NCI-H1417 treated with DMSO at 0.1 percent for 48 hours (cell line): ENCODE measurements at regions not wholly inside any gene's neighbourhood (a gene's known extent, or its start where the extent isn't known, plus 50 kb on each side); places are given as distances from the start of the nearest gene placed in this dataset.

Experiments
- DNase-seq: peaks from one replicate; lab custom pipeline; 2025; lab: John Stamatoyannopoulos, UW

DNA sequence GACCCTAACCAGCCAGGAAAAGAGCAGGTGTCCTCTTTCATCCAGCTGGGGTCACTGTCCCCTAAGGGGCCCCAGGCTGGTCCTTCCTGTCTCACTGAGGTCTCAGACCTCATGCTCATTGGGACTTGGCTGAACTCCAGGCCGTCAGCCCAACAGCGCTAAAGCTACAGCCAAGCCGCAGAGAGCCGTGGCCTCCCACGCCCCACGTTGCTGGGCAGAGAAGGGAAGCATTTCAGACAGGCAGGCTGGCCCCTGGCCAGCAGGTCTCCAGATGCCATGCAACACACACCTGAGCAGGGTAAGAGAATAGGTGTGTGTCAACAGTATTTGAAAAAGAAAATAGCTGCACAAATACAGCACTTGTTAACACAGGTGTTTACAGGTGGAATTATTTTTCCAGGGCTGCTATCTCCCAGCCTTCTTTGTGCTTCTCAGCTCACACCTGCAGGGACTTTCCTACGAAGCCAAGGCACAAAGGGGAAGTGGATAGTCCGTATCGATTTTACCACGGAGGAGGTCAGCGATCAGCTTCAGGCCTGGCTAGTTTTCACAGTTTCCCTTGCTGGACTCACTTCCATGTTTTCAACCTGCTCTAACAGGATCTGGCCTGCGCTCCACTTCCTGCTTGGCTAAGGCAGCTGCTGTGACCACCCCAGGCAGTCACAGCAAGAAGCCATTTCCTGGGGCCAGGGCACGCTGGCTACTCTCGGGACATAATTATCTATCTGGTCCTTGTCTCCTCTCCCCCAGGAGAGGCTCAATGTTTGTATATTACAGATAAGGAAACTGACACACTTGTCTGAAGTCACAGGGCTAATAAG lies 156.1 kb upstream of the ID2 start:
- peak; percentile 85 for DNase-seq

DNA sequence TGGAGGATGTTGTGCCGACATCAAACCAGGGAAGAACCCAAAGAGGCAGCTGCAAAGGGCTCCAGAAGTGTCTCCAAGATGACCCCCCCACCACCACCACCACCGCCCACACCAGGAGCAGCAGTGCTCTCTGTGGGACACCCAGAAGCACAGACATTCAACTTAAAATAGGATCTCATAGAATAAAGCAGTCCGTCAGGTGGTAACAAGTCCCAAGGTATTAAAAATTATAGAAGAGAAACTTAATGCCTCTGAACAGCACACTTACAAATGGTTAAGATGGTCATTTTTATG lies 155.5 kb upstream of the ID2 start:
- no peak for DNase-seq

DNA sequence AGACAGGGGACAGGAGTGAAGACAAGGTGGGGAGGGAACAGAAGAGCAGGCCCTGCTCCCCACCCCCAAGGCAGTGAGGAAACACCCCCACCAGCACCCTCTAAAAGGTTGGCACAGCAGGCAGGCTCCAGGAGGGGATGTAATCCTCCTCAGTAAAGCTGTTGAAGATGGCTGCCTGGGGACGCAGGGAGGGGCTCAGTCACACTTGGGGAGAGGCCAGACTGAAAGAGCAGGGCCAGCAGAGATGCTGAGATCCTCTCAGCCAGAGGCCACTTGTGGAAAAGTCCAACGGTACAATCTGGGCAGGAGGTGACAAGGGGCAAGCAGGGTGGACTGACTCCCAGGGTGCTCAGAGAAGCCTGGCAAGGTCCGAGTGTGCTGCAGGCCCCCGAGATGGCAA lies 154.8 kb upstream of the ID2 start:
- no peak for DNase-seq

DNA sequence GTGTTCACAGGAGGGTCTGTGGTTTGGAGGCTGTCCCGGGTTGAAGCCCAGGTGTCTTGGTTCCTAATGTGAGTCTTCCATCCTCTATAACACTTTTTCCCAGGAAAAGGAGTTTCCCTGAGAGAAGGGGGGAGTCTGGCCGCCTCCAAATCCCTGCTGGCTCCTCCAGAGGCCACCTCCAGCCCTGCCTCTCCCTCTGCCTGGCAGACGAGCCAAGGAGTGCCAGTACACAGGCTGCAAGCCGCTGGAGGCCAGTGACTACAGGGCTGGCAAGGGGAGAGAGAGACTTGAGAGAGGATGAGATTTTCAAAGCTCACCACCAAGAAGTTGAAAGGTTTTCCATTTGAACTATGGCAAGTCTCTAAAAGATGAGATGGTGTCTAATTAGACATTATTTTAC lies 154.2 kb upstream of the ID2 start:
- no peak for DNase-seq

DNA sequence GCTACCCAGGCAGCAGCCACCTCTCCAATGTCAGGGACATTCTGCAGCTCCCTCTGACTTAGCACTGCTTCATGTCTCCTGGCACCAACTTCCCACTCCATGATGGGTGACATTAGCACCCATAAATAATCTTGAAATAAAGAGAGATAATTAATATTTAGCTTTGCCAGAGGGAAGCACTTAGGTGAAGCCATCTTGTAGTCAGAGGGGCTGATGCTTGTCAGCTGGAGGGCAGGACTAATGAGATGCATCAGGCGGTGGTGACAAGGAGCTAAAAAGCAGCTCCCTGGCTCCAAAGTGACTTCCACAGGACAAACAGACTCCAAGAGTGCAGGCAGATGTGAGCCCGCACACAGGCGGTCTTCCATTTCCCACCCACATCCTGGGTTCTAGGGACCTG lies 153.0 kb upstream of the ID2 start:
- DNase-seq = no peak

DNA sequence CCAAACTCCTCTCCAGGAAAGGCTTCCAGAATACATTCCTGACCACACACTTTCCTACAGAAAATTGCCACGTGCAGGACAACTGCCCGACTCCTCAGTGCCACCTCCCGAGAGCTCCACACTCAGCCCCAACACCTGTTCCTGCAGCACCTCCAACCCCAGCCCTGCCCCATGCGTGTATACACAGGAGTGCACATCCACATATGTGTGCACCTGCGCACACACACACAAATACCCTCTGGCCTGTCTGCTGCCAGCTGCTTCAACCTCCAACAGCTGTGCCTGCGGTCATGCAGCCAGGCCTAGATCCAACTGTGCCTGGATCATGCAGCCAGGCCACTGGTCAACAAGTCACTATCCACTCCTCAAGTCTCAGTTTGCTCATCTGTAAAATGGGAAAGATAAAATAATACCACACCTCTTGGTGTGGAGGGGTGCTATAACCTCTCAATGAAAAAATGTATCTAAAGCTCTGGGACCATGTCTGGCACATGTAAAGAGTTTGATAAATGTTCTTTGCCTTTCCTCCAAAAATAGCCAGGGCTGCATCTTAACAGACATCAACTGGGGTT lies 152.1 kb upstream of the ID2 start:
- no peak for DNase-seq

DNA sequence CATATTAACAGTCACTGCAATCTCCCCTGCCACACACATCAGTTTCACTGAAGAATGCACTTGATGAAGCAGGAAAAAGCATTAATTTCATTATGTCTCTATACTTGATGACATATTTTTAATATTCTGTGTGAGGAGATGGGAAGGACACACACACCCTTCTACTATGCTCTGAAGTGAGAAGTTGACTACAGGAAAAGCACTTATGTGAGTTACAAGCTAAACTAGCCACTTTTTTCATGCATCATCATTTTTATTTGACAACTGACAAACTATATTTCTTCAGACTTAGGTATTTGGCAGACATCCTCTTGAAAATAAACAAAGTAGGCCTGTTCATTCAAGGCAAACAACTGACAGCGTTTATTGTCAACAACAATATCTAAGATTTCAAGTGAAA lies 150.4 kb upstream of the ID2 start:
- no peak for DNase-seq

DNA sequence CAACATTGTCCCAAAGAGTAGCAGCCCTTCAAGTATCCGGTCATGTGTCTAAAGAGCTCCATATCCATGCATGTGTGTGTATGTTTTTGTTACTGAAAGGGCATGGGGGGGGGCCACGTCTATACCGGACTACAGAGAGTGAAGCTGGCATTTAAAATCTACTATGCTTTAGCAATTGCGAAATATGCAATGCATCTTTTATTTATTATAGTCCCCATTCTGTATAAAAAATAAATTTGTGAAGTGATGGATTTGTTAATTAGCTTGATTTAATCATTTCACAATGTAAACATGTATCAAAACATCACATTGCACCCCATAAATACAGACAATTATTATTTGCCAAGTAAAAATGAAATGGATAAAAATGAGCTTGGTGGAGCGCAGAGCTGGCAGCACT lies 149.4 kb upstream of the ID2 start:
- DNase-seq = no peak

DNA sequence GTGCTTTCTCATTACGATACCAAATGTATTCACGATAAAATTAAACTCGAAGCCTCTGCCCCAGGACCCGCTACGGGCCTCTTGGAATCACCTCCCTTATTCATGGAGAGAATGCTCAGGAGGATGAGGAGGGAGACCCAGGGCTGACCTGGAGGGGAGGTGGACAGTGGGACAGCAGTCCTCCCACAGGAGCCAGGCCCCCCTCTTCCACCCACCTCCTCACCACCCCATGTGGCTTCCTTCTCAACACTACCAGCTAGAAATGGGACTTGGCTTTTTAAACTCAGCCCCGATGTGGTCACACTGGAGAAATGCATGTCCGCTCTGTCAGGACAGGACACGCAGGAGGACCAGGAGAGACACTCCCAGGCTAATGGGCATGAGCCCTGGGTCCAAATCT lies 147.9 kb upstream of the ID2 start:
- DNase-seq = no peak

DNA sequence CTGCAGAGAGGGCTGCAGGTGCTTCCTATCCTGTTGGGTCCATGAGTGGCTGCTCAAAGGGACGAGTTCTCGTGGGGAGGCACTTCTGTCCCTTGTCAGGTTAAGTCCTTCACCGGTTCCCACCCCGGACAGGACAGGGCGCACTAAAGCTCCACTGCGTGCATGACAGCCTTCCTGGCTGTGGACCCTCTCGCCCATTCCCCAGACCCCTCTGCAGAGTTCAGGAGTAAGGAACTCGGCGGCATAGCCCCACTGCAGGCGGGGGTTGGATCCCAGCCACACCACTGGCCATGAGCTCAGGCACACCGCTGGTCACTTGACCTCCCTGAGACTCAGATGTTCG lies 147.5 kb upstream of the ID2 start:
- DNase-seq = no peak

DNA sequence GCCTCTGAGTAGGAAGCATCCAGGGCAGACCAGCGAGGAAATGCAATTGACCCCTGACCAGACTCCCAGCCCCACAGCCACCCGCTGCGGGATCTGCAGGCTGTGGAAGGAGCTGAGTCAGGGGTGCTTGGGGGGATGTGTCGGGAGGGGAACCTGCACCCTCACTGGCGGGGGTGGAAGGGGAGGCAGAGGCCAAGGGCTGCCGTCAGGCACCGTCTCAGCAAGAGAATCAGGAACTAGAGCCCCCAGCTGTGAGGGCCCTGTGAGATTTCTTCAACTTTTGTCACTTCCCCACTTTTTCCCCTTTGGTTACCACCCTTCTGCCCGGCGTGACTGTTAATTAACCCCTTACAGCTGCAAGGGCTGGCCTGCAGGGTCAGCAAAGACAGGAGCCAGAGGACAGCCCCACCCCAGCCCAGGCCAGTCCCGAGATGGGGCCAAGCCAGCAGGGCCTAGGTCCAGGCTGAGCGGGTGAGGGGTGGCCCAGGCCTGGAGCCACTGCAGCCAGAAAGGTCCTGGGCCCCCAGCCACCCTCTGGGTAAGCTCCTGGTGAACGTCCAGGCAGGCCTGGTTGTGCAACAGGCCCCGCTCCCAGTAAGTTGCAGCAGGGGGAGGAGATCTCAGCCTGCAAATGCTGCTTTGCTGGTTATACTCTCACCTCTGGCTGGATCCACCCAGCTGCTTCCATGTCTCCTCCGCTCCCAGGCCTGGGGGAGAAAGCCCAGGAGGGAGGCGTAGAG lies 147.0 kb upstream of the ID2 start:
- no peak for DNase-seq

DNA sequence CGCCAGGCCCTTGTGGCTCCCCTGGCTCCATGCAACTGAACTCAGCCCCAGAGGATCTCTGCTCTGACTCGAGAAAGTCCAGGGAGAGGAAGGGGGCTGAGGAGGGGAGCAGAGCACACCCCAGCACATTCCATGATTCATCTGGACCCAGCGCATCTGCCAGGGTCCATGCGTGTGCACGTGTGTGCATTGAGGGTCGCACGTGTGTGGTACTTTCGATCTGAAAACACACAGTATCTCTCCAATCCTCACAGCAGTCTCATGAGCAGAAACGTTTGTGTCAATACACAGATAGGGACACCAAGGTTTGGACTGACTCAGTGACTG lies 146.4 kb upstream of the ID2 start:
- no peak for DNase-seq

DNA sequence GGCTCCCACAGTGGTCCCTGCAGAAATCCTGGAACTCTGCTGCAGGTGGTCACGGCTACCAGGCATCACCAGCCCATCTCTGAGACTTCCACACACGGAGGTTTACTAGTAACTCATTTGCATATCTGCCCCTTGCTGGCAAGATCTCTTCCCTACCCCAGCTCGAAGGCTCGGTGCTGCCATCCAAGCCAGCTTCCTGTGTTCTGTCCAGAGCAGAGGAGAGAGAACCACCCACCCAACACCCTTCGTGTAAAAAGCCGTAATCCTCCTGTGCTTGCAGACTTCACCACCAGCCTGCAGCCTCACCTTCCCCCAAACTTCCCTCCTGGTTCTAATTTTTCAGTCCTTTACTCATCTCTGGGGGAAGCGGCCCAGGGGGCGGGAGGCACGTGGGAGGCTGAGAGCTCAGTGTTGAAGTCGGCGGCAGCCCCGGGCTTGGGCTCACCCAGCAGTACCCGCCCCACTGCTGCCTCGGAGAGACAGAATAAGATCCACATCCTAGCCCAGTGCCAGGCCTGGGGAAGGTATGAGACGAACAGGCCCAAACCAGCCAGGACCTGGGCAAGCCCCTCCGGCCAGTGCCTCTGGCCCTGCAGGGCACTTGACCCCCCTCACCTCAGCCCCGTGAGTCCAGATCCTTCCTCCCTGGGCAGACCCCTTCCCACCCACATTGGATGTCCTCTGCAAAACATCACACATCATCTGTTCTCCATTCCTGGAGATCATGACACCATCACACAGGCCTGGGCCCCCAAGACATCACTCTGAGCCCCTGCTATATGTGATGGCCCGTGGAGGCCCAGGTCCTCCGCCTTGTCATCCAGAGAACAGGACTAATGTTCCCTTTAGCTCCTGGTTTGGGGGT lies 145.8 kb upstream of the ID2 start:
- no peak for DNase-seq

DNA sequence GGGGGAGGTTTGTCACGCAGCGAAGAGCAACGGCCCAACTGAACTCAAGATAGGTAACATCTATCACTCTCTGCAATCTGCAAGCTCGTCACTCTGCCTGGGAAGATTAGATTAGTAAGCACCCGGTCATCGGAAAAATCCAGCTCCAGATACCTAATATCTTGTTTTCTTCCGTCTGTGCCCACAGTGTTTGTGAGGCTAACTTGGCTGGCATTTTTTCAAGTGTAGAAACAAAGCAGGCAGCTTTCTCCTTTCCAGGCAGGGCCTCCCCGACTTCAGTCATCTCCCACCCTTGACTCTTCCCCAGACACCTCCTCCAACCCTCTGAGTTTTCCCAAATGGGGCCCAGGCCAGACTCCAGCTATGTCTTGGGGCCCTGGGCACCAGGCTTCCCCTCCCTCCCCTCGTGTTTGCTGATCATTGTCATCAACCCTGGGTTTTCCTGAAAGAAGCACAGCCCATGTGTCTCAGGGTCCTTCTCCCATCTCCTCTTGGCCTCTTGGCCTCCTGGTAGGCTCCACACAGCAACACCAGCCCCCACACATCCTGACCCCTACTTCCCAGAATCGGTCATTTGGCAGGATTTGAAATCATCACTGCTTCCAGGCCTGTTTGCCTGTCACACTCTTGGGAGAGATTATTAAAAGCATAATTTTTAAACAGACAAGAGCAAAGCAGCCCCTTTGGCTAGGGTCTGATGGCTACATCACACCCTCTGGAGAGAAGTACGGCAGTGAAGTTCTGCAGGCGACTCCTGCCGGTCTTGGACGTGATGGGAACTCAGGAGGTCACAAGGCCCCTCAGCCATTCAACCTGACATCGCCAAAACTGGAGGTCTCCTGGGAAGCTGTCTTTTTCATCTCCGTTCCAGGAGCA lies 144.9 kb upstream of the ID2 start:
- no peak for DNase-seq

DNA sequence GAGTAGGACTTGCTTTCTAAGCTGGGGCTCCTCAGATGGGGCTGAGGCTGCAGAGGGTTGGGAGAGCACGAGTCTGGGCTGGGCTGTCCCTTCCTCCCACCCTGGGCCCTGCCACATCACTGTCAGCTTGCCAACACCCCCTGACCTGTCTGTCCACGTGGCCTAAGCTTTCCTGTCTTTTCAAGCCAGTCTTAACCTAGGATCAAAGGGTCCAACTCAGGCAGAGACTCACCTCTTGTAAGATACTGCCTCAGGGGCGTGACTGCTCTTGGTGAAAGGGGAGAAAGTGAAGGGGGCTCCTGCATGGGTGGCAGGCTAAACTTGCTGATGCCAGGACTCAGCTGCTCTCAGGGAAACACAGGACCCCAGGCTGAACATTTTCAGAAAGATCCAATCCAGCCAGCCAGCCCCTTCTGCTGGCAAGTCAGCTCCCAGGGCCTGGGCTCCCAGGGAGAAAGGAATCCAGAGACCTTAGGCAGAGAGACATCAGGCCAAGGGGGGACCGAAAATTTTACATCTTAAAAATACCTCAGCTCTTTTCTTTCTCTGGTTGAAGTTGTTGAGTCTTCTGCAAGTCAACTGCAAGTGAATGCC lies 144.2 kb upstream of the ID2 start:
- no peak for DNase-seq

DNA sequence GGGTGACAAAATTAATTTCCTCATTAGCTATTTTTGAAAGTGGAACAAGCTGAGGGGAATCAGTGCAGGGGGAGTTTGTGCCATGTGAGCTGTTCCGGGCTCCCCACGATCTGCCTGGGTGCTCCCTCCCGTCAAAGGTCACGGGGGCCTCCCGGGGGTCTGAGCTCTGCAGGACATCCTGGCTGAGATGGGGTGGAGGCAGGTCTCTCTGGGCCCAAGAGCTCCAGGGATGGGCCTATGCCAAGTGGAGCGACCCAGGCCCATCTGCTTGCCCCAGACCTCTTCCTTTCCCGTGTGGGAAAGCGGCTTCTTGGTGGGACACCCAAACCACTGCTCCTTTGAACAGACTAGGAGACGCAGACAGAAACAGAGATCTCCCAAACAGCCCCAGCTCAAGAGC lies 143.3 kb upstream of the ID2 start:
- DNase-seq = no peak

DNA sequence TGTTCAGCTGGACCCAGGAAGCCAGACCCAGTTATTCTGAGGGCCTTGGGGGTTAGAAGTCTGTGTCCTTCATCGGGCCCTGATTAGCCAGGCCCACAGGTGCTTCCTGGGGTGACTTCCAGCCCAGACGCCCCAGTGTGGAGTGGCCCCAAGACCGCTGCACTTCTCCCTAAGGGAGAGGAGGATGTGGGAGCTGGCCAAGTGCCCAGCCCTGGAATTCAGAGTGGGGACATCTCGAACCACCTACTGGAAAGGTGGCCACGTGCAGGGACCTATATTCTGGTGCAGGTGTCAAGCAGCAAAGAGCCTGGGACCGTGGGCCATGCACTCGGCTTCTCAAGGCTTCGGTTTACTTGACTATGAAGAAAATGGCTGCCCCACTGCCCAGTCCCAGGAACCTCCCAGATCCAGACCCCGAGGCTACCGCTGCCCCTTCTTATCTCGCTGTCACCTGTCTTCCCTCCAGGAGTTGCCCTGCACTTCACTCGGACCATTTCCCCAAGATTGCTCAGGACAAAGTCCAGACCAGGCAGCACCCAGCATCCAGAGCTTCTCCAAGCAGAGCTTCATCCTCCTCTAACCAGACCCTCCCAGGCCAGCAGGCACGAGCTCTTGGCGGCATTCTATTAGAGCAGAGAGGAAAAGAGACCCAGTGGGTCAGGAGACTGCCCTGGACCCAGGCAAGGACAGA lies 142.8 kb upstream of the ID2 start:
- DNase-seq = no peak

DNA sequence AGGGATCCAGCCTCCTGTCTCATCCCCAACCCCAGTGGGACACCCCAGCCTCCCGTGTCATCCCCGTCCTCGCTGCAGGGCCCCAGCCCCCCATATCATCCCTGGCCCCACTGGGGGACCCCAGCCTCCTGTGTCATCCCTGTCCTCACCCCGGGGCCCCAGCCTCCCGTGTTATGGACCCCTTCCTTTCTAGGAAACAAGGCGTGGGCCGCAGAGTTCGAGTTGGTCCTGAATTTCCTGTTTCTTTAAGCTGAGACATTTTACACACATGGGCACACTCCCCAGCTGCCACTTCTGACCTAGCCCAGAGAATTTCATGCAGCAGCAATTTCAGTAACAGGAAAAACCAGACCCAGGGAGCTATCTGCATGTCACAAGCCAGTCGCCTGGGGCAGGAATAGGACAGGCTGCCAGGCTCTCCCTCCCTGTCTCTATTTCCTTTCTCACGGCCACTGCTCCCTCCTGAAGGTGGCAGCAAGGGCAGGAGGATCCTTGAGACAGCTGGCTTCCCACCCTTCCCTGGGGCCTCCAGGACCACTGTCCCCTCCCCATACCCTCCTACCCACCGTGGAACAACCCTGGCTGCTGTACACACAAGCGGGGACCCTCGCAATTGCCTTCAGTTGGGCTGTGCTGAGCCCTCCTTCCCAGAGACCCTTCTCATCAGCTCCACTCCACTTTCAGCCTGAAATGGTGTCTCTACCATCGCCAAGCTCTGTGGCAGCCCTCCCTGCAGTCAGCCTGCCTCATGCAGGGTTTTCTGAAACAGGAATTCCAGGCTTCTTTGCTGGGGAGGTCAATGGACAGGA lies 141.9 kb upstream of the ID2 start:
- DNase-seq = peak; percentile 64

DNA sequence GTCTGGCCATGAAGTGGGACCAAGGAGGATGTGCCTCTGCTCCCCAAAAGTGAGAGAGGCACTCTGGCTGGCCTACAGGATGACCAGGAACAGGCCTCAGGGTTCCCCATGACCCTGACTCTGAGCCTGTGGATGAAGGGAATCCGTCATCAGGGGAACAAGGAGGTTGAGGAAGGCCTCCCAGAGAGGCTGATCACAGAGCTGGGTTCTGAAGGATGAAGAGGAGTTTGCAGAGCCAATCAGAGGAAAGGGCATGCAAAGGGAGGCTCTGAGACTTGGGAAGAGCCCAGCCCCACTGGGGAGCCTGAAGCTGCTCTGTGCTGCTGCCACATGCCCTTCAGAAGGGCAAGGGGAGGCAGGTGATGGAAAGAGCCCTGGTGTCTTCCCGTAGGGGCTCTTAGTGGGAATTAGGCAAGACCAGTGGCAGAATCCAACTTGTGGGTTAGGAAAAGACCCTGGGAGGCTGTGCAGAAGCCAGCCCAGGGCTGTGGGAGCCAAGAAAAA lies 141.3 kb upstream of the ID2 start:
- no peak for DNase-seq

DNA sequence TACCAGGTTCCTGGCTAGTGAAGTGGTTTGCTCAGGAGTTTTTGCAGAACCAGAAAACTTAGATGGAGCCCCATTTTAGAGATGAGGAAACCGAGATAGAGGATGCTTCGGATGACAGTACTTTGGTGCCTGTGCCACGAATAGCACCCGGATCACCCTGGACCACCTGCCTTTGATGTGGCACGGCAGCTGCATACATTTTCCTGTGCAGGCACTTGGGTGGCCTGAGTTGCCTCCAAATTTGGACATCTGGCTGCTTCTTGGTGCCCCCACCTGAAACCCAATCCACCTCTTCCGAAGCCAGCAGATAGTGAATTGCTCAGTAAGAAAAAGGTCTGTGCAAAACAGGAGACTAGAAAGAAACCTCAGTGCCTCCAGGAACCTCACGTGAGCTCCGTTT lies 140.6 kb upstream of the ID2 start:
- no peak for DNase-seq
